ENCODE measurements at regions not wholly inside any gene's neighbourhood (a gene's known extent, or its start where the extent isn't known, plus 50 kb on each side); places are given as distances from the start of the nearest gene placed in this dataset.

DNA sequence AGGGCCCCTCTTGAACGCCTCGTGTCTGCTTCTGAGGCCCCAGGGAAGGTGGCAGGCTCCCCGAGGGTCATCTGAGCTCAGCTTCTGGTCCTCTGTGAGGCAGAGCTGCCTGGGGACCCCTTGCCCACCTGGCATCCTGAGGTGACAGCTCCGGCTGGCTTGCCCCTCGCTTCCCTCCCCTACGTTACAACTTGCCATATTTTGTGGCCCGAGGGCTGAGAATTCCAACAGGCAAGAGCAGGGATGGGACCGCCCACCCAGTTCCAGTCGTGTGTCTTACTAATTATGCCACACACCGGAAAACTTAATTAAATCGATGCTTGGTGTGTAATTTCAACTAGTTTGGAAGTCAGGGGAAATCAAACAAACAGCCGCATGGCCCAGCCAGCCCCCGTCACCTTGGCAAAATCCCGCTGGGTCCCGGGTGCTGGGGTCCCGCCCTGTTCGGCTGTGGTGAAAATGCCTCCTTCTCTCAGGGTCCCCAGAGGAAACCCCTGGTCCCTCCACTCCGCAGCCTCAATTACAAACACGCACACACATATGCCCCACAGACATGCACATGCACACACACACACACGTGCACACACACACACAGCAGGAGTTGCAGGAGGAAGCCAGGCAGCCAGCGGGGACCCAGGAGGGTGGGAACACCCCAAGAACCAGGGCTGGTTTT, 221.0 kb upstream of the IER5L start:
- Histone ChIP-seq H3K4me3 (ENCODE audit: low read length) (no peak overlapping the region), H3K4me2 (ENCODE audit: low read length) (no peak overlapping the region), H2AFZ (ENCODE audit: low read depth, low read length) (no peak overlapping the region), H3K36me3 (replicated peaks; ENCODE audit: low read depth, low read length) (no peaks in the 10 kb centered on the region), H3K27ac (ENCODE audit: low read length) (no peak overlapping the region), H3K9me3 (ENCODE audit: insufficient read depth, low read length) (no peaks in the 10 kb centered on the region), H3K79me2 (ENCODE audit: low read length) (no peaks in the 10 kb centered on the region), H3K27me3 (ENCODE audit: low read depth, low read length) (0 out of 2 replicates have a peak, but pooled peaks cover 4% of the 10 kb centered on the region), H3K4me1 (ENCODE audit: low read length) (peaks cover 4% of the 10 kb centered on the region; the same call in 1 of the 2 replicates), H3K9ac (ENCODE audit: low read length) (no peak overlapping the region), H4K20me1 (ENCODE audit: insufficient read depth, low read length) (no peaks in the 10 kb centered on the region)
- no peak for TF ChIP-seq EZH2phosphoT487 (IDR thresholded peaks at IDR 0.05; ENCODE audit: low read depth)

DNA sequence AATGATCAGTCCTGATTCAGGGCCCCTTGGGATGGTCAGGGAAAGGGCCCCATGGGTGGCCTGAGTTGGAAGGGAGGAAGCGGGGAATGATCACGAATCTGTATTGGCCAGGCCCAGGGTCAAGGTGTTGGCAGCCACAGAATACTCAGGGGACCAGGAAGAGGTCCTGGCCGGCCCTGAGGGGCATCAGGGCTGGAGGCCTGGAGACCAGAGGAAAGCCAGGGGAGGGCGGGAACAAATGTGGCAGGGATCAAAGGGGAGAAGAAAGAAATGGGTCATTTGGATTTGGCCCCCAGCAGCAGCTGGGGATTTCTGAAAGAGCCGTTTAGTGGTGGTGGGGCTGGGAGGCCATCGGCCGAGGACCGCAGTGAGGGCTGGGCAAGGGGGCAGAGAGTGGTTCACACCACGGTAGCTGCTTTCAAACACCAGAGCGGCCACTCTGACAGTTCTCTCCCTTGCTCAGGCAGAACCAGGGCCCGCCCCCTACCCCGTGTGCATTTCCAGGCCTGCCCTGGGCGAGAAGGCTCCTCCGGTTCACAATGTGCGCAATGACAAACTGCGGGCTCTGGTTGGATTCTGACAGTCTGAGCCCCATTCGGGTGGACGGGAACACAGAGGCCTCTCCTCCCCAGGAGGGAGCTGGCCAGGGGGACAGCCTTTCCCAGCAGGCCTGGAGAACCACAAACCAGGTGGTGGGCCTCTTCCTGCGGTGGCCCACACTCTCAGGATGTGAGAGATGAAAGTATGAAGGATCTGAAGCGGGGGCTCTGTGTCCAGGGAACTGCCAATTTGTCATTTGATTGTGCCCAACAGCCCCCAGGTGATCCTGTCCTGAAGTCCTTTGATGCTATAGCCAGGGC, 220.3 kb upstream of the IER5L start:
- no peak overlapping the region for H3K9ac ChIP-seq (ENCODE audit: low read length)
- H4K20me1 ChIP-seq (ENCODE audit: insufficient read depth, low read length) = no peaks in the 10 kb centered on the region
- H3K36me3 ChIP-seq (replicated peaks; ENCODE audit: low read depth, low read length) = no peaks in the 10 kb centered on the region
- H3K27ac ChIP-seq (ENCODE audit: low read length) = no peak overlapping the region
- no peak overlapping the region for H2AFZ ChIP-seq (ENCODE audit: low read depth, low read length)
- H3K9me3 ChIP-seq (ENCODE audit: insufficient read depth, low read length) = no peaks in the 10 kb centered on the region
- peaks cover 4% of the 10 kb centered on the region; the same call in 1 of the 2 replicates for H3K4me1 ChIP-seq (ENCODE audit: low read length)
- TF ChIP-seq, protein P1, sequence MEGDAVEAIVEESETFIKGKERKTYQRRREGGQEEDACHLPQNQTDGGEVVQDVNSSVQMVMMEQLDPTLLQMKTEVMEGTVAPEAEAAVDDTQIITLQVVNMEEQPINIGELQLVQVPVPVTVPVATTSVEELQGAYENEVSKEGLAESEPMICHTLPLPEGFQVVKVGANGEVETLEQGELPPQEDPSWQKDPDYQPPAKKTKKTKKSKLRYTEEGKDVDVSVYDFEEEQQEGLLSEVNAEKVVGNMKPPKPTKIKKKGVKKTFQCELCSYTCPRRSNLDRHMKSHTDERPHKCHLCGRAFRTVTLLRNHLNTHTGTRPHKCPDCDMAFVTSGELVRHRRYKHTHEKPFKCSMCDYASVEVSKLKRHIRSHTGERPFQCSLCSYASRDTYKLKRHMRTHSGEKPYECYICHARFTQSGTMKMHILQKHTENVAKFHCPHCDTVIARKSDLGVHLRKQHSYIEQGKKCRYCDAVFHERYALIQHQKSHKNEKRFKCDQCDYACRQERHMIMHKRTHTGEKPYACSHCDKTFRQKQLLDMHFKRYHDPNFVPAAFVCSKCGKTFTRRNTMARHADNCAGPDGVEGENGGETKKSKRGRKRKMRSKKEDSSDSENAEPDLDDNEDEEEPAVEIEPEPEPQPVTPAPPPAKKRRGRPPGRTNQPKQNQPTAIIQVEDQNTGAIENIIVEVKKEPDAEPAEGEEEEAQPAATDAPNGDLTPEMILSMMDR (IDR thresholded peaks at IDR 0.05; ENCODE audit: low read depth, low read length) = no peak
- no peak for TF ChIP-seq EZH2phosphoT487 (IDR thresholded peaks at IDR 0.05; ENCODE audit: low read depth)
- H3K79me2 ChIP-seq (ENCODE audit: low read length) = no peaks in the 10 kb centered on the region
- H3K27me3 ChIP-seq (ENCODE audit: low read depth, low read length) = 0 out of 2 replicates have a peak, but pooled peaks cover 3% of the 10 kb centered on the region
- no peak overlapping the region for H3K4me2 ChIP-seq (ENCODE audit: low read length)
- H3K4me3 ChIP-seq (ENCODE audit: low read length) = no peak overlapping the region

DNA sequence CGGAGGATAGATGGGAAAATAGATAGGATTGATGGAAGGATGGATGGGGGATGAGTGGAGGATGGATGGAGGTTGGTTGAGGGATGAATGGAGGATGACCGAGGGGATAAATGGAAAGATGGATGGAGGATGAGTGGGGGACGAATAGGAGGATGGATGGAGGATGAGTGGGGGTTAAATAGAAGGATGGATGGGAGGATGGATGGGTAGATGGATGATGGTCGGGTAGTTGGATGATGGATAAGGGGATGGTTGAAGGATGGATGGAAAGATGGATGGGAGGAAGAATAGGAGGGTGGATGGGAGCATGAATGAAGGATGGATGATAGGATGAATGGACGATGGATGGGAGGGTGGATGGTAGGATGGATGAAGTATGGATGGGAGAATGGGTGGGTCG, 219.3 kb upstream of the IER5L start:
- Histone ChIP-seq H3K27me3 (ENCODE audit: low read depth, low read length) (no peaks in the 10 kb centered on the region), H3K9me3 (ENCODE audit: insufficient read depth, low read length) (no peaks in the 10 kb centered on the region), H3K4me1 (ENCODE audit: low read length) (peaks cover 4% of the 10 kb centered on the region; the same call in 1 of the 2 replicates), H3K9ac (ENCODE audit: low read length) (no peak overlapping the region), H4K20me1 (ENCODE audit: insufficient read depth, low read length) (no peaks in the 10 kb centered on the region), H3K4me3 (ENCODE audit: low read length) (no peak overlapping the region), H3K79me2 (ENCODE audit: low read length) (no peaks in the 10 kb centered on the region), H3K36me3 (replicated peaks; ENCODE audit: low read depth, low read length) (no peaks in the 10 kb centered on the region), H2AFZ (ENCODE audit: low read depth, low read length) (no peak overlapping the region), H3K27ac (ENCODE audit: low read length) (no peak overlapping the region), H3K4me2 (ENCODE audit: low read length) (no peak overlapping the region)
- TF ChIP-seq, protein P1 (IDR thresholded peaks at IDR 0.05; ENCODE audit: low read depth, low read length) = no peak
- no peak for TF ChIP-seq EZH2phosphoT487 (IDR thresholded peaks at IDR 0.05; ENCODE audit: low read depth)

DNA sequence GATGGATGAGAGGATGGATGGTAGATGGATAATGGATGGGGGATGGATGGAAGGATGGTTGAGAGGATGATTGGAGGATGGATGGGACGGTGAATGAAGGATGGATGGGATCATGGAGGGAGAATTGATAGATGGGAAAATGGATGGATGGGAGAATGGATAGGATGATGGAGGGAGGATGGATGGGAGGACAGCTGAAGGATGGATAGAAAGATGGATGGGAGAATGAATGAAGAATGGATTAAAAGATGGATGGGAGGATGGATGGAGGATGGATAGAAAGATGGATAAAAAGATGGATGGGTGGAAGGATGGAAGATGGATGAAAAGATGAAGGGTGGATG, 218.3 kb upstream of the IER5L start:
- H3K4me1 ChIP-seq (ENCODE audit: low read length) = peaks cover 4% of the 10 kb centered on the region; the same call in 1 of the 2 replicates
- H3K4me3 ChIP-seq (ENCODE audit: low read length) = no peak overlapping the region
- no peaks in the 10 kb centered on the region for H3K79me2 ChIP-seq (ENCODE audit: low read length)
- TF ChIP-seq EZH2phosphoT487 (IDR thresholded peaks at IDR 0.05; ENCODE audit: low read depth) = no peak
- TF ChIP-seq, protein P1 (IDR thresholded peaks at IDR 0.05; ENCODE audit: low read depth, low read length) = no peak
- no peaks in the 10 kb centered on the region for H3K36me3 ChIP-seq (replicated peaks; ENCODE audit: low read depth, low read length)
- H2AFZ ChIP-seq (ENCODE audit: low read depth, low read length) = no peak overlapping the region
- H3K4me2 ChIP-seq (ENCODE audit: low read length) = no peak overlapping the region
- no peak overlapping the region for H3K27ac ChIP-seq (ENCODE audit: low read length)
- no peaks in the 10 kb centered on the region for H4K20me1 ChIP-seq (ENCODE audit: insufficient read depth, low read length)
- no peak overlapping the region for H3K9ac ChIP-seq (ENCODE audit: low read length)
- no peaks in the 10 kb centered on the region for H3K9me3 ChIP-seq (ENCODE audit: insufficient read depth, low read length)
- H3K27me3 ChIP-seq (ENCODE audit: low read depth, low read length) = no peaks in the 10 kb centered on the region
